A549 (cell line): ENCODE measurements at regions not wholly inside any gene's neighbourhood (a gene's known extent, or its start where the extent isn't known, plus 50 kb on each side); places are given as distances from the start of the nearest gene placed in this dataset.

Experiments used
- ATAC-seq, 2 experiments: fragments of 200-7000 bp in 1 of 2; fragments of >200 bp in 1 of 2; cut with Nextera tagmentation in 1 of 2; cut with Tn5 transposase in 1 of 2; 3 replicates each; pipeline versions ENCODE4 v1.8.0 to v1.9.1; 2018 to 2020; ENCODE audit warnings: mild to moderate bottlenecking in 1 of 2, moderate library complexity in 1 of 2
- CTCF ChIA-PET: fragments of 300-600 bp; sonication (Branson Sonifier 250); formaldehyde crosslinking; extraction: SDS; loops from one replicate; lab custom pipeline; 2021; ENCODE audit warnings: antibody characterized with exemption, inconsistent platforms; lab: Yijun Ruan, JAX
- POLR2A ChIA-PET: fragments of 350-600 bp; formaldehyde crosslinking; extraction: SDS; loops from one replicate; lab custom pipeline; 2021; ENCODE audit warnings: antibody characterized with exemption, inconsistent platforms; lab: Yijun Ruan, JAX
- DNase-seq, 2 experiments: peaks; one replicate each; pipeline versions ENCODE4 v3.0.0 to v3.0.0-alpha.2; 2011 to 2016; ENCODE audit warnings: low read depth in 1 of 2, low spot score in 1 of 2
- FAIRE-seq: peaks from 2 replicates; lab custom pipeline; 2011; peaks lifted over from hg19 to GRCh38; lab: Jason Lieb, UNC
- H3K27ac ChIP-seq, 2 experiments: fragments of >200 bp; sonication (Bioruptor Twin); formaldehyde crosslinking; 3 replicates each; pipeline ENCODE4 v1.5.1; 2016 to 2017
- H3K4me1 ChIP-seq: fragments of >200 bp; sonication (Bioruptor Twin); formaldehyde crosslinking; 3 replicates; pipeline ENCODE4 v1.6.1; 2016
- H3K4me2 ChIP-seq: fragments of >200 bp; sonication (Bioruptor Twin); formaldehyde crosslinking; 3 replicates; pipeline ENCODE4 v1.6.1; 2016
- H3K4me3 ChIP-seq: fragments of >200 bp; sonication (Bioruptor Twin); formaldehyde crosslinking; 3 replicates; pipeline ENCODE4 v1.5.1; 2016
- H3K9me3 ChIP-seq: fragments of >200 bp; sonication (Bioruptor Twin); formaldehyde crosslinking; 3 replicates; pipeline ENCODE4 v1.6.1; 2016
- CBX2 ChIP-seq: fragments of 200-600 bp; sonication (generic); IDR thresholded peaks from 2 replicates; pipeline ENCODE4 v1.6.1; 2016; ENCODE audit warnings: low read depth, mild to moderate bottlenecking, borderline replicate concordance
- CBX8 ChIP-seq: fragments of 200-600 bp; sonication (generic); IDR thresholded peaks from 2 replicates; pipeline ENCODE4 v1.6.1; 2016
- ESRRA ChIP-seq: fragments of 150-350 bp; IDR thresholded peaks from 2 replicates; pipeline ENCODE4 v1.6.1; 2014; ENCODE audit warnings: mild to moderate bottlenecking, low read length, borderline replicate concordance
- FOSL2 ChIP-seq, 2 experiments: fragments of 450-650 bp in 1 of 2; fragments of >200 bp in 1 of 2; sonication (Bioruptor Twin) in 1 of 2; formaldehyde crosslinking; IDR thresholded peaks; 2 replicates each; pipeline versions ENCODE4 v1.5.0 to v1.6.1; 2016 to 2020; ENCODE audit warnings: mild to moderate bottlenecking in 1 of 2, moderate library complexity in 1 of 2
- HDAC2 ChIP-seq: fragments of 200-600 bp; sonication (generic); IDR thresholded peaks from 2 replicates; pipeline ENCODE4 v1.6.1; 2016
- HOXB13 ChIP-seq: fragments of 250-450 bp; sonication (Bioruptor Pico); IDR thresholded peaks from 2 replicates; pipeline ENCODE4 v1.5.0; 2020; ENCODE audit warnings: low read depth, mild to moderate bottlenecking, moderate library complexity
- HOXB5 ChIP-seq: fragments of 250-450 bp; sonication (Bioruptor Pico); IDR thresholded peaks from 2 replicates; pipeline ENCODE4 v1.5.0; 2020; ENCODE audit warnings: mild to moderate bottlenecking, moderate library complexity
- NR3C1 ChIP-seq: fragments of >200 bp; sonication (Bioruptor Twin); formaldehyde crosslinking; IDR thresholded peaks from 3 replicates; pipeline ENCODE4 v1.6.1; 2017
- PHF8 ChIP-seq: fragments of 200-600 bp; sonication (generic); IDR thresholded peaks from 2 replicates; pipeline ENCODE4 v1.6.1; 2016; ENCODE audit warnings: low read depth, mild to moderate bottlenecking, antibody characterized with exemption, moderate library complexity, borderline replicate concordance
- POLR2A ChIP-seq: IDR thresholded peaks from 2 replicates; pipeline ENCODE4 v1.6.1; 2012; ENCODE audit warnings: mild to moderate bottlenecking, low read length
- RFX5 ChIP-seq: fragments of 450-650 bp; IDR thresholded peaks from 2 replicates; pipeline ENCODE4 v1.7.1; 2014; ENCODE audit warnings: antibody characterized with exemption, mild to moderate bottlenecking, moderate library complexity
- WGBS: methylation state at CpG from one replicate; pipeline ENCODE4 v1.1.6; 2017; ENCODE audit errors: missing lambda C conversion rate; 5-methylcytosine and 5-hydroxymethylcytosine counted together
- TF ChIP-seq, protein P1 (sequence below): fragments of 450-650 bp; IDR thresholded peaks from 2 replicates; pipeline ENCODE4 v1.6.1; 2014; ENCODE audit warnings: antibody characterized with exemption
- TF ChIP-seq, protein P2 (sequence below): fragments of 150-350 bp; IDR thresholded peaks from 2 replicates; pipeline ENCODE4 v1.6.1; 2014; ENCODE audit warnings: low read depth, mild to moderate bottlenecking, low read length
- TF ChIP-seq, protein P3 (sequence below): IDR thresholded peaks from 2 replicates; pipeline ENCODE4 v1.6.1; 2012
- TF ChIP-seq, protein P4 (sequence below): fragments of 200-600 bp; sonication (generic); IDR thresholded peaks from 2 replicates; pipeline ENCODE4 v1.6.1; 2016; ENCODE audit warnings: antibody characterized with exemption, mild to moderate bottlenecking, moderate library complexity

DNA sequence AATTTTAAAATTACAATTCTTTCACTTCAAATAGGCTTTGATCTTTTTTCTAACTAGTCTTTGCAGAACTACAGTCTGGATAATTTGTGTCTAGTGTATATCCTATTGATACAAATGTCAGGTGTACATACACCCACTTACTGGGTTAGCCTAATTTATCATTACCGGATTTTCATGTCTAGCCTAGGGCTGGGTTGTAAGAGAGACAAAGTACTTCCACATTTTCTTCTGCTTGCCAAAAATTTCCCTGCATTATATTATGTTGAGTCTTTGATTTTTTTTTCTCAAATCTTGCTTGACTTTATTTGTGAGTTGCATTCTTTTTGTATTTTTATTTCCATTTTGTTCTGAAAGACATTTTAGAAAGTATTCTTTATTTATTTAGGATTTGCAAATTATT is 284.8 kb upstream of the FZD8 start:
- Histone ChIP-seq H3K9me3 (no peaks in the 10 kb centered on the region), H3K4me2 (no peak overlapping the region), H3K4me3 (no peak overlapping the region), H3K4me1 (peaks cover 5% of the 10 kb centered on the region; the same call in 1 of the 3 replicates), H3K27ac (no peak overlapping the region)
- FAIRE-seq (no peak), ATAC-seq (no peak), DNase-seq (no peak)
- TF ChIP-seq, protein P1, sequence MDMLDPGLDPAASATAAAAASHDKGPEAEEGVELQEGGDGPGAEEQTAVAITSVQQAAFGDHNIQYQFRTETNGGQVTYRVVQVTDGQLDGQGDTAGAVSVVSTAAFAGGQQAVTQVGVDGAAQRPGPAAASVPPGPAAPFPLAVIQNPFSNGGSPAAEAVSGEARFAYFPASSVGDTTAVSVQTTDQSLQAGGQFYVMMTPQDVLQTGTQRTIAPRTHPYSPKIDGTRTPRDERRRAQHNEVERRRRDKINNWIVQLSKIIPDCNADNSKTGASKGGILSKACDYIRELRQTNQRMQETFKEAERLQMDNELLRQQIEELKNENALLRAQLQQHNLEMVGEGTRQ = no peak
- TF ChIP-seq ESRRA = no peak
- TF ChIP-seq CBX8 = no peak
- TF ChIP-seq NR3C1 = no peak
- TF ChIP-seq RFX5 = no peak
- TF ChIP-seq, protein P2, sequence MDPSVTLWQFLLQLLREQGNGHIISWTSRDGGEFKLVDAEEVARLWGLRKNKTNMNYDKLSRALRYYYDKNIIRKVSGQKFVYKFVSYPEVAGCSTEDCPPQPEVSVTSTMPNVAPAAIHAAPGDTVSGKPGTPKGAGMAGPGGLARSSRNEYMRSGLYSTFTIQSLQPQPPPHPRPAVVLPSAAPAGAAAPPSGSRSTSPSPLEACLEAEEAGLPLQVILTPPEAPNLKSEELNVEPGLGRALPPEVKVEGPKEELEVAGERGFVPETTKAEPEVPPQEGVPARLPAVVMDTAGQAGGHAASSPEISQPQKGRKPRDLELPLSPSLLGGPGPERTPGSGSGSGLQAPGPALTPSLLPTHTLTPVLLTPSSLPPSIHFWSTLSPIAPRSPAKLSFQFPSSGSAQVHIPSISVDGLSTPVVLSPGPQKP = no peak
- WGBS = 68% methylated on average over 1 of the region's 1 CpG
- POLR2A ChIA-PET = no interaction called here
- CTCF ChIA-PET = no interaction called here

DNA sequence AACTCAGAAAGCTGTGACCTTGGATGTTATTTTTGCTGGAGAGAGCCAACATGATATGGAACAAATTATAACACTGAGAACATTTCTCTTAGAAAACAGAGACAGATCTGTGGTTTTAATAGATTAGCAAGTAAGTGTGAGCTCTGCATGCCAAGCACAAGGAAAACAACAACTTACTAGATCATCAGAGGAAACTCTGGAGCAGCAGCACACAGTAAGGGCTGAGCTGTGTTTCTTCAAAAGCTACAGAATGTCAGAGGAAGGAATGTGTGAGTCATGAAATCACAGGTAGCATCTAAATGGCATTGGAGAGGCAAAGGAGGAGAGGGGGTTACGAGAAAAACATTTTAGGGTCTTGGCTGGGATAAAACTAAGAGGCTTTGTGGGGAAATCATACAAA is 283.4 kb upstream of the FZD8 start:
- Histone ChIP-seq H3K4me1 (peaks cover 5% of the 10 kb centered on the region; the same call in 1 of the 3 replicates), H3K27ac (no peak overlapping the region), H3K4me2 (no peak overlapping the region), H3K9me3 (no peaks in the 10 kb centered on the region), H3K4me3 (no peak overlapping the region)
- CTCF ChIA-PET = no interaction called here
- WGBS = 32% methylated on average over 1 of the region's 1 CpG
- DNase-seq = no peak
- FAIRE-seq = no peak
- TF ChIP-seq PHF8 (no peak), FOSL2 (IDR thresholded peaks at IDR 0.05) (no peak), FOSL2 (CRISPR knock-in tag; IDR thresholded peaks at IDR 0.05) (0 out of 2 replicates have a peak, but pooled peaks have one; percentile 6), HOXB13 (CRISPR knock-in tag) (no peak)
- TF ChIP-seq, protein P3, sequence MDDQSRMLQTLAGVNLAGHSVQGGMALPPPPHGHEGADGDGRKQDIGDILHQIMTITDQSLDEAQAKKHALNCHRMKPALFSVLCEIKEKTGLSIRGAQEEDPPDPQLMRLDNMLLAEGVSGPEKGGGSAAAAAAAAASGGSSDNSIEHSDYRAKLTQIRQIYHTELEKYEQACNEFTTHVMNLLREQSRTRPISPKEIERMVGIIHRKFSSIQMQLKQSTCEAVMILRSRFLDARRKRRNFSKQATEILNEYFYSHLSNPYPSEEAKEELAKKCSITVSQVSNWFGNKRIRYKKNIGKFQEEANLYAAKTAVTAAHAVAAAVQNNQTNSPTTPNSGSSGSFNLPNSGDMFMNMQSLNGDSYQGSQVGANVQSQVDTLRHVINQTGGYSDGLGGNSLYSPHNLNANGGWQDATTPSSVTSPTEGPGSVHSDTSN = no peak
- TF ChIP-seq, protein P4, sequence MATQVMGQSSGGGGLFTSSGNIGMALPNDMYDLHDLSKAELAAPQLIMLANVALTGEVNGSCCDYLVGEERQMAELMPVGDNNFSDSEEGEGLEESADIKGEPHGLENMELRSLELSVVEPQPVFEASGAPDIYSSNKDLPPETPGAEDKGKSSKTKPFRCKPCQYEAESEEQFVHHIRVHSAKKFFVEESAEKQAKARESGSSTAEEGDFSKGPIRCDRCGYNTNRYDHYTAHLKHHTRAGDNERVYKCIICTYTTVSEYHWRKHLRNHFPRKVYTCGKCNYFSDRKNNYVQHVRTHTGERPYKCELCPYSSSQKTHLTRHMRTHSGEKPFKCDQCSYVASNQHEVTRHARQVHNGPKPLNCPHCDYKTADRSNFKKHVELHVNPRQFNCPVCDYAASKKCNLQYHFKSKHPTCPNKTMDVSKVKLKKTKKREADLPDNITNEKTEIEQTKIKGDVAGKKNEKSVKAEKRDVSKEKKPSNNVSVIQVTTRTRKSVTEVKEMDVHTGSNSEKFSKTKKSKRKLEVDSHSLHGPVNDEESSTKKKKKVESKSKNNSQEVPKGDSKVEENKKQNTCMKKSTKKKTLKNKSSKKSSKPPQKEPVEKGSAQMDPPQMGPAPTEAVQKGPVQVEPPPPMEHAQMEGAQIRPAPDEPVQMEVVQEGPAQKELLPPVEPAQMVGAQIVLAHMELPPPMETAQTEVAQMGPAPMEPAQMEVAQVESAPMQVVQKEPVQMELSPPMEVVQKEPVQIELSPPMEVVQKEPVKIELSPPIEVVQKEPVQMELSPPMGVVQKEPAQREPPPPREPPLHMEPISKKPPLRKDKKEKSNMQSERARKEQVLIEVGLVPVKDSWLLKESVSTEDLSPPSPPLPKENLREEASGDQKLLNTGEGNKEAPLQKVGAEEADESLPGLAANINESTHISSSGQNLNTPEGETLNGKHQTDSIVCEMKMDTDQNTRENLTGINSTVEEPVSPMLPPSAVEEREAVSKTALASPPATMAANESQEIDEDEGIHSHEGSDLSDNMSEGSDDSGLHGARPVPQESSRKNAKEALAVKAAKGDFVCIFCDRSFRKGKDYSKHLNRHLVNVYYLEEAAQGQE = no peak
- ATAC-seq = no peak
- POLR2A ChIA-PET = interaction anchor here (0.6 kb wide), 1 partner anchor 1004 kb away, joined by 5 read pairs; no protein-coding TSS in a partner anchor

DNA sequence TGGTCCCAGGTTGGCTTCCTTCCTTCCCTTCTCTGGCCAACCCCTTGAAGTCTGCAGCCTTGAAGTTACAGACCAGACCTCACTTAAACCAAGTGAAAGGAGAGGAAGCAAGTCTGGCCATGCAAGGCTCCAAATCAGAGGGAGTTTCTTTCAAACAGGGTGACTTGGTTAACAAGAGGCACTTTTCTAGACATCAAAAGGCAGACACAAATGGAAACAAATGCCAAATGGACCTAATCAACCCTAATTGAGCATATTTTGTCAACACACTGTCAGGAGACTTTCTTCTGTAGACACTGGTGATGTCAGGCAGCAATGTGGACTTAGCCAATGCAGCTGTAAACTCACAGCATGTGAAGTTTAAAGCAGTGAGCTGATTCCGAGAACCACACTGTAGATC is 282.7 kb upstream of the FZD8 start:
- no peak for TF ChIP-seq HOXB5
- TF ChIP-seq CBX2 = no peak
- no peak for TF ChIP-seq RFX5
- TF ChIP-seq HDAC2 = no peak
- no peak for TF ChIP-seq POLR2A
- Histone ChIP-seq H3K4me1 (peaks cover 5% of the 10 kb centered on the region; the same call in 1 of the 3 replicates), H3K27ac (no peak overlapping the region), H3K4me3 (no peak overlapping the region), H3K9me3 (no peaks in the 10 kb centered on the region), H3K4me2 (no peak overlapping the region)
- FAIRE-seq (no peak), DNase-seq (no peak), ATAC-seq (no peak)
- POLR2A ChIA-PET = interaction anchor here (0.6 kb wide), 1 partner anchor 1005 kb away, joined by 5 read pairs; no protein-coding TSS in a partner anchor
- CTCF ChIA-PET = no interaction called here
- 71% methylated on average over 1 of the region's 1 CpG for WGBS
